ENCODE measurements at regions not wholly inside any gene's neighbourhood (a gene's known extent, or its start where the extent isn't known, plus 50 kb on each side); places are given as distances from the start of the nearest gene placed in this dataset.
A peak's percentile ranks its signal among the peaks of the same experiment; 100 is the strongest.

DNA sequence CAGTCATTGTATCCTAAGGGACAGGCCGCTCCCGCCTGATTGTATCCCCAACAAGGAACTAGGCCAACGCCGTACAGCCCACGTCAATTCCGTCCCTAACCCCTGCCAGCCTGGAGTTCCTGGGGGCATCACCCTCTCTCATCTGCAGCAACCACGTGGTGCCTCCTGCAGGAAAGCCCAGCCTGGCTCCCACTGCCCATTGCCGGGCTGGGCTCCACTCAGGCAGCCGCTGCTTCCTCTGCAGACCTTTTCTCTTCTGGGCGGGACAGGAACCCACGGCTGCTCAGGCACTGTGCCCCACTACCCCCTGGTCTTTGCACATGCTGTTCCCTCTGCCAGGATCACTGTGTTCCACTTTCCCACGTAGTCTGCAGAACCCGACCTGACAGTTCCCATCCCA is 212.2 kb downstream of the TFCP2L1 start:
- Histone ChIP-seq H3K9me3 (ENCODE audit: control extremely low read depth in 1 of 5, control insufficient read depth in 4 of 5, insufficient read depth in 2 of 5, low read depth in 1 of 5, low read length in 4 of 5) (no peaks in the 10 kb centered on the region), H3K4me1 (ENCODE audit: control extremely low read depth in 1 of 4, control insufficient read depth in 4 of 4, insufficient read depth in 4 of 4, low read length in 3 of 4) (no peaks in the 10 kb centered on the region), H3K27me3 (replicated peaks in 2 of 5; ENCODE audit: control insufficient read depth in 4 of 5, insufficient read depth in 5 of 5, low read length in 4 of 5) (peaks cover 0 to 60% (median 30%) of the 10 kb centered on the region in 5 experiments), H3K27ac (ENCODE audit: insufficient read depth in 1 of 2, low read depth in 1 of 2, low read length in 2 of 2, poor library complexity in 1 of 2, severe bottlenecking in 2 of 2) (no peak overlapping the region), H3K4me3 (ENCODE audit: control insufficient read depth in 1 of 7, extremely low read depth in 1 of 7, insufficient read depth in 4 of 7, low read depth in 2 of 7, low read length in 6 of 7) (no peak overlapping the region), H3K36me3 (ENCODE audit: control insufficient read depth in 4 of 4, insufficient read depth in 4 of 4, low read length in 3 of 4) (no peaks in the 10 kb centered on the region)
- ChIA-PET CTCF (interaction anchor here (2.0 to 3.7 kb wide), 5 partner anchors 7 to 381 kb away, joined by 6 to 19 read pairs (median 17); no protein-coding TSS in a partner anchor), POLR2A (no interaction called here)
- DNase-seq, result no peak
- 88% methylated on average over 12 of the region's 13 CpGs for WGBS (ENCODE audit: insufficient coverage)

DNA sequence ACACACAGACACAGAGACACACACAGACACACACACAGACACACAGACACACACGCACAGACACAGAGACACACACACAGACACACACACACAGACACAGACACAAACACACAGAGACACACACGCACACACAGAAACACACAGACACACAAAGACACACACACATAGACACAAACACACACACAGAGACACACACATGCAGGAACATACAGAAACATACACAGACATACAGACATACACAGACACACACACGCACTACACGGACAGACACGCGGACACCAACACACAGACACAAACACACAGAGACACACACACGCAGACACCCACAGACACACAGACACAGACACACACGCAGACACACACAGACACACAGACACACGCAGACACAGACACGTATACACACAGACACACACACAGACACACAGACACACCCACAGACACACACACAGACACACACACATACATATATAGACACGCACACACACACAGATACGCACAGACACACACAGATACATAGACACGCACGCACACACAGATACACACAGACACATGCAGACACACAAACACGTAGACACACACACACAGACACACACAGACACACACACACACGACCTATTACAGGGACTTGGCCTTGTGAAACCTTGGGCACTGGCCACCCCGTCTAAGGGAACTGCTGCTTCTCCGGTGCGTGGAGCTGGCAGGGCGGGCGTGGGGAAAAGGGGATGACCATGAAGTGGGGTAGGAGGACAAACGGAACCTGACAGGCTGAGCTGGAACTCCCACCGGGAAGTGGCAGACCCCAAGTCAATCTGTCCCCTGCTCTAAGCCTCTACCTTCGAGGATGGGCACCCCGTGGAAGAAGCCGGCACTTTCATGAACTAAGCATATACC is 211.4 kb downstream of the TFCP2L1 start:
- H3K36me3 ChIP-seq (ENCODE audit: control insufficient read depth in 4 of 4, insufficient read depth in 4 of 4, low read length in 3 of 4), result no peaks in the 10 kb centered on the region
- H3K27ac ChIP-seq (ENCODE audit: insufficient read depth in 1 of 2, low read depth in 1 of 2, low read length in 2 of 2, poor library complexity in 1 of 2, severe bottlenecking in 2 of 2), result no peak overlapping the region
- peaks cover 0 to 62% (median 27%) of the 10 kb centered on the region in 5 experiments for H3K27me3 ChIP-seq (replicated peaks in 2 of 5; ENCODE audit: control insufficient read depth in 4 of 5, insufficient read depth in 5 of 5, low read length in 4 of 5)
- 93% methylated on average over 24 of the region's 26 CpGs for WGBS (ENCODE audit: insufficient coverage)
- ChIA-PET CTCF (interaction anchor here (0.8 to 1.6 kb wide), 3 partner anchors 10 to 380 kb away, joined by 3 to 8 read pairs (median 3); no protein-coding TSS in a partner anchor), POLR2A (no interaction called here)
- peak in 1 of 3 donors; percentile 53 for DNase-seq
- no peak overlapping the region for H3K4me3 ChIP-seq (ENCODE audit: control insufficient read depth in 1 of 7, extremely low read depth in 1 of 7, insufficient read depth in 4 of 7, low read depth in 2 of 7, low read length in 6 of 7)
- H3K9me3 ChIP-seq (ENCODE audit: control extremely low read depth in 1 of 5, control insufficient read depth in 4 of 5, insufficient read depth in 2 of 5, low read depth in 1 of 5, low read length in 4 of 5), result no peaks in the 10 kb centered on the region
- no peaks in the 10 kb centered on the region for H3K4me1 ChIP-seq (ENCODE audit: control extremely low read depth in 1 of 4, control insufficient read depth in 4 of 4, insufficient read depth in 4 of 4, low read length in 3 of 4)

DNA sequence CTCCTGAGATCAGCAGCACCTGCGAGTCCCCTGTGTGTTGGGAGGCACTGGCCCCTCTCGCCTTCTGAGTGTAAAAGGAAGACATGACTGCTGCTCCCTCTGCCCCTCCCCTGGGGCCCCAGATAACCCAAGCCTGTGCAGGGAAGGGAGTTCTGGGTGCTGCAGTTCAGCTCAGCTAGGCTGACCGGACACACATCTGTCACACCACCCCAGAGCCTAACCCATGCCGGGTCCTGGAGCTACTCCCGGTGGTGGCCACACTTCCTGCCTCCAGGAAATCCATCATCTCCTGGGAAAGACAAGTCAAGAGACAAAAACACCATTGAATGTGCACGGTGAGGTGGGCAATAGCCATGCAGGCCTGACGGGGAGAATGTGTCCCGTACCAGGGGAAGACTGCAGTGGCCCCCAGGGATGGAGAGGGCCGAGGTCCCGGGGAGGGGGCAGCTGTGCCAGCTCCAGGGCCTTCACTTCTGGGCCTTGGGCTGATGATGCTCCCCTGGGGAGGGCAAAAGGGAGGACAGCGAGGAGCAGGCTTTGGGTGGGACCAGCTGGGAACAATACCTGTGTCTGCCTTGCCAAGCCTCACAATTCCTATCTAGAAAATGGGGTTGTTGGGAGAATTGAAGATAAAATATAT is 210.6 kb downstream of the TFCP2L1 start:
- Histone ChIP-seq H3K4me3 (ENCODE audit: control insufficient read depth in 1 of 7, extremely low read depth in 1 of 7, insufficient read depth in 4 of 7, low read depth in 2 of 7, low read length in 6 of 7) (no peak overlapping the region), H3K27me3 (replicated peaks in 2 of 5; ENCODE audit: control insufficient read depth in 4 of 5, insufficient read depth in 5 of 5, low read length in 4 of 5) (peaks cover 0 to 62% (median 27%) of the 10 kb centered on the region in 5 experiments), H3K27ac (ENCODE audit: insufficient read depth in 1 of 2, low read depth in 1 of 2, low read length in 2 of 2, poor library complexity in 1 of 2, severe bottlenecking in 2 of 2) (no peak overlapping the region), H3K4me1 (ENCODE audit: control extremely low read depth in 1 of 4, control insufficient read depth in 4 of 4, insufficient read depth in 4 of 4, low read length in 3 of 4) (no peaks in the 10 kb centered on the region), H3K36me3 (ENCODE audit: control insufficient read depth in 4 of 4, insufficient read depth in 4 of 4, low read length in 3 of 4) (no peaks in the 10 kb centered on the region), H3K9me3 (ENCODE audit: control extremely low read depth in 1 of 5, control insufficient read depth in 4 of 5, insufficient read depth in 2 of 5, low read depth in 1 of 5, low read length in 4 of 5) (no peaks in the 10 kb centered on the region)
- 42% methylated on average over 10 of the region's 11 CpGs for WGBS (ENCODE audit: insufficient coverage)
- CTCF ChIA-PET, result interaction anchor here (0.8 to 4.0 kb wide), 8 partner anchors 10 to 393 kb away, joined by 3 to 33 read pairs (median 4); no protein-coding TSS in a partner anchor
- peak in 2 of 3 donors; percentile 16 to 56 for DNase-seq
- POLR2A ChIA-PET, result interaction anchor here (0.6 kb wide), 1 partner anchor 30 kb away, joined by 3 read pairs; no protein-coding TSS in a partner anchor

DNA sequence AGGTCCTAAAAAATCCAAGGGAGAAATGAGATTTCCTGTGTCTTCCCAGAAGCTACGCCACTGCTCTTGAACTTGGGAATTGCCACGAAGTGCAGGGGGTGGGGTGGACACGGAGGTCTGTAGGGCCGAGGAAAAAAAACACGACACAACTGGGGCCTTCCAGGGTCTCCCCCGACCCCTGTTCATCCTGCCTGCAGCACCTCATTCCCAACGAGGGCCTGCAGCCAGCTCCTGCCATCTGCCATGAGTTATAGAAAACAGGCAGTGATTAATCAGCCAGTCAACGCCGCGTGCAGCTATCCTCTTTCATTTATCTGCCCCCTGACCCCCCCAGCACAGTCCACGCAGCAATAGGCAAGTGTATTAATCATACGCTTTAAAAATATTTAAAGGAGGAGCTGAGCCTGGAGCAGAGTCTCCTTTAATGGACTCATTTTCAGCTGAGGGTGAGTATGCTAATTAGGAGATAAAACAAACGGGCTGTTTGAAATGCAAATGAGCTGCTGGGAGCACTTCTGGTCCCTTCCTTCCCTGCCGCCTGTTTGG is 209.9 kb downstream of the TFCP2L1 start:
- Histone ChIP-seq H3K27ac (ENCODE audit: insufficient read depth in 1 of 2, low read depth in 1 of 2, low read length in 2 of 2, poor library complexity in 1 of 2, severe bottlenecking in 2 of 2) (no peak overlapping the region), H3K27me3 (replicated peaks in 2 of 5; ENCODE audit: control insufficient read depth in 4 of 5, insufficient read depth in 5 of 5, low read length in 4 of 5) (peaks cover 0 to 62% (median 29%) of the 10 kb centered on the region in 5 experiments), H3K9me3 (ENCODE audit: control extremely low read depth in 1 of 5, control insufficient read depth in 4 of 5, insufficient read depth in 2 of 5, low read depth in 1 of 5, low read length in 4 of 5) (no peaks in the 10 kb centered on the region), H3K4me3 (ENCODE audit: control insufficient read depth in 1 of 7, extremely low read depth in 1 of 7, insufficient read depth in 4 of 7, low read depth in 2 of 7, low read length in 6 of 7) (no peak overlapping the region), H3K36me3 (ENCODE audit: control insufficient read depth in 4 of 4, insufficient read depth in 4 of 4, low read length in 3 of 4) (no peaks in the 10 kb centered on the region), H3K4me1 (ENCODE audit: control extremely low read depth in 1 of 4, control insufficient read depth in 4 of 4, insufficient read depth in 4 of 4, low read length in 3 of 4) (no peaks in the 10 kb centered on the region)
- DNase-seq, result peak; percentile 74 to 90 (median 82)
- 10% methylated on average over 7 of the region's 14 CpGs for WGBS (ENCODE audit: insufficient coverage)
- CTCF ChIA-PET, result interaction anchor here (0.8 to 4.0 kb wide), 7 partner anchors 9 to 394 kb away, joined by 3 to 33 read pairs (median 6); no protein-coding TSS in a partner anchor
- POLR2A ChIA-PET, result interaction anchor here (0.6 to 0.9 kb wide), 2 partner anchors 13 to 379 kb away, joined by 3 to 6 read pairs; no protein-coding TSS in a partner anchor

DNA sequence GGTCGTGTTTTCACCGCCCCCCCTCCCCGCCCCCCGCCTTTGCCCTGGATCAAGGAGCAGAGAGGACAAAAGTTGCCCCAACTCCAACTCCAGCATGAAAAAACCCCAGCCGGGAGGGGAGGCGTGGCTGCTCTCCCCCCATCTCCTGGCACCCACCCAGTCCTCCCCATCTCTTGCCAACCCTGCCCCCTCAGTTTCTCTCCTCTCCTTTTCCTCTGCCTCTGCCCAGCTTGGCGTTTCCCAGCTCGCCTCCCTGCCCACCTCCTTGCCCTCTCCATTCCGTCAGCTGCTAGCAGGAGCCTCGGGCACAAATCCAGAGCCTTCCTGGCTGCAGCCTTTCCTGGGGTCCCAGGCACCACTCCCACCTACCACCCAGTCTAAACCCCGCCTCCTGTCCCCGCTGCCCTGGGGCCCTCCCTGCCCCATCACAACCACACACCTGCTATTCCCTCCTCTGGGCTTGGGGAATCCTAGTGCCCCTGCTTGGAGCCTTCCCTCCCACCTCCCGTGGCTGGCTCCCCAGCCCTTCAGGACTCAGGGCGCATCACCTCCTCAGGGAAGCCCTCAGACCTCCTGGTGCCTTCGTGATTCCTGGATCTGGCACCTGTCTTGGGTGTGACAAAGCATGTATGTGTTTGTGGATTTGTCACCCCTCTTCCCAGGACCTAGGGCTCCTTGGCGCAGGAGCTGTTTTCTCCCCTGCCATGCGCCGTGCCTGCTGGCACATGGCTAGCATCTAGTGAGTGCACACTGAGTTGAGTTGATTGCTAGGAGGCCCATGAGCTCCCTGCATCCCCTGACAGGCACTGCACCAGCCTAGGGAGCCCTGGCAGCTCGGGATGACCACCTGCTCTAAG is 209.1 kb downstream of the TFCP2L1 start:
- ChIA-PET POLR2A (interaction anchor here (0.6 to 0.9 kb wide), 2 partner anchors 12 to 380 kb away, joined by 3 to 6 read pairs; no protein-coding TSS in a partner anchor), CTCF (interaction anchor here (0.6 to 4.0 kb wide), 10 partner anchors 11 to 391 kb away, joined by 3 to 33 read pairs (median 4); no protein-coding TSS in a partner anchor)
- no peak overlapping the region for H3K27ac ChIP-seq (ENCODE audit: insufficient read depth in 1 of 2, low read depth in 1 of 2, low read length in 2 of 2, poor library complexity in 1 of 2, severe bottlenecking in 2 of 2)

DNA sequence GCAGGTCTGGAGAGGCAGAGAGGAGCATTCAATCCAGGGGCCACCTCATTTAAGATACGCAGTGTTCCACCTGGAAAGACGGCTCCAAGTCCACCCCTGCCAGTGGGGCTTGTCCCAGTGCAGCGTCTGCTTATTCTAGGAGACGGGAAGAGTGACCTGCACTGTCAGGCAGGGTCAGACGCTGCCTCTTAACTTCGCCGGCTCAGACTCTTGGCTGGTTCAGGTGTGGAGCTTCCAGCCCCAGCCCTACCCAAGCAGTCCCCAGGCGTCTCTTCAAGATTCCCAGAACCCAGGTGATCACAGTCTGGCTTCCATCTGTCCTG is 208.5 kb downstream of the TFCP2L1 start:
- CTCF ChIA-PET, result interaction anchor here (0.6 to 5.0 kb wide), 11 partner anchors 10 to 392 kb away, joined by 3 to 52 read pairs (median 3); no protein-coding TSS in a partner anchor
- 33% methylated on average over 8 of the region's 8 CpGs for WGBS (ENCODE audit: insufficient coverage)

More for the DNA sequence above, 209.1 kb downstream of the TFCP2L1 start:
- Histone ChIP-seq H3K9me3 (ENCODE audit: control extremely low read depth in 1 of 5, control insufficient read depth in 4 of 5, insufficient read depth in 2 of 5, low read depth in 1 of 5, low read length in 4 of 5) (no peaks in the 10 kb centered on the region), H3K27me3 (replicated peaks in 2 of 5; ENCODE audit: control insufficient read depth in 4 of 5, insufficient read depth in 5 of 5, low read length in 4 of 5) (peaks cover 0 to 62% (median 29%) of the 10 kb centered on the region in 5 experiments), H3K36me3 (ENCODE audit: control insufficient read depth in 4 of 4, insufficient read depth in 4 of 4, low read length in 3 of 4) (no peaks in the 10 kb centered on the region), H3K4me1 (ENCODE audit: control extremely low read depth in 1 of 4, control insufficient read depth in 4 of 4, insufficient read depth in 4 of 4, low read length in 3 of 4) (no peaks in the 10 kb centered on the region), H3K4me3 (ENCODE audit: control insufficient read depth in 1 of 7, extremely low read depth in 1 of 7, insufficient read depth in 4 of 7, low read depth in 2 of 7, low read length in 6 of 7) (no peak overlapping the region)
- DNase-seq, result no peak
- WGBS (ENCODE audit: insufficient coverage), result 3% methylated on average over 12 of the region's 19 CpGs

More for the DNA sequence above, 208.5 kb downstream of the TFCP2L1 start:
- Histone ChIP-seq H3K4me3 (ENCODE audit: control insufficient read depth in 1 of 7, extremely low read depth in 1 of 7, insufficient read depth in 4 of 7, low read depth in 2 of 7, low read length in 6 of 7) (no peak overlapping the region), H3K9me3 (ENCODE audit: control extremely low read depth in 1 of 5, control insufficient read depth in 4 of 5, insufficient read depth in 2 of 5, low read depth in 1 of 5, low read length in 4 of 5) (no peaks in the 10 kb centered on the region), H3K36me3 (ENCODE audit: control insufficient read depth in 4 of 4, insufficient read depth in 4 of 4, low read length in 3 of 4) (no peaks in the 10 kb centered on the region), H3K4me1 (ENCODE audit: control extremely low read depth in 1 of 4, control insufficient read depth in 4 of 4, insufficient read depth in 4 of 4, low read length in 3 of 4) (no peaks in the 10 kb centered on the region), H3K27me3 (replicated peaks in 2 of 5; ENCODE audit: control insufficient read depth in 4 of 5, insufficient read depth in 5 of 5, low read length in 4 of 5) (peaks cover 0 to 57% (median 29%) of the 10 kb centered on the region in 5 experiments), H3K27ac (ENCODE audit: insufficient read depth in 1 of 2, low read depth in 1 of 2, low read length in 2 of 2, poor library complexity in 1 of 2, severe bottlenecking in 2 of 2) (no peak overlapping the region)
- POLR2A ChIA-PET, result no interaction called here
- no peak for DNase-seq
